ENCODE measurements at regions not wholly inside any gene's neighbourhood (a gene's known extent, or its start where the extent isn't known, plus 50 kb on each side); places are given as distances from the start of the nearest gene placed in this dataset.
A peak's percentile ranks its signal among the peaks of the same experiment; 100 is the strongest.
"Not testable (repeated sequence)": the region's sequence is repeated elsewhere in the genome, so short reads cannot be mapped to it uniquely, and the experiment has no call there.

DNA sequence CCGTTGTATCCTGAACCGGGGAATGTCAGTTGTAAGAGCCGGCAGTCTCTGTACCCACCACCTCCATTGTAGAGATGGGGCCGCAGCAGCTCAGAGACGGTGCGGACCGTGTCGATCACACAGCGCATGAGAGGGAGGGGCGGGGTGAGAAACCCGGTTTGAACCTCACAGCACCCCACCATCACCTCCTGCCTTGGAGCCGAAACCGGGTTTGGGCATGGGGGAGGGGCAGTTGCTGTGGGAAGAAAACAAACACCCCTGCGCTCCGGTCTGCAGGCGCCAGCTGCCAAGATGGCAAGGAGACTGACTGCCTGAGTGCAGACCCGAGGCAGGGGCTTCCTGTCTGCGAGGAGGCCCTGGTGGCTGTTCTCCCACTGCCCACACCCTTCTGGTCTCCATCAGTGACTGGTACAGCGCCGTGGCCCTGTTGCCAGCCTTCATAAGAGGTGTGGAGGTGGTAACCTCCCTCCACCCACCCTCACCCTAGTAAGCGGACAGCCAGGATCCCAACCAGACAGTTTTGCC is 69.2 kb upstream of the SSBP3 start:
- DNase-seq (ENCODE audit: low read depth in 4 of 4, low spot score in 2 of 4), result no peak

DNA sequence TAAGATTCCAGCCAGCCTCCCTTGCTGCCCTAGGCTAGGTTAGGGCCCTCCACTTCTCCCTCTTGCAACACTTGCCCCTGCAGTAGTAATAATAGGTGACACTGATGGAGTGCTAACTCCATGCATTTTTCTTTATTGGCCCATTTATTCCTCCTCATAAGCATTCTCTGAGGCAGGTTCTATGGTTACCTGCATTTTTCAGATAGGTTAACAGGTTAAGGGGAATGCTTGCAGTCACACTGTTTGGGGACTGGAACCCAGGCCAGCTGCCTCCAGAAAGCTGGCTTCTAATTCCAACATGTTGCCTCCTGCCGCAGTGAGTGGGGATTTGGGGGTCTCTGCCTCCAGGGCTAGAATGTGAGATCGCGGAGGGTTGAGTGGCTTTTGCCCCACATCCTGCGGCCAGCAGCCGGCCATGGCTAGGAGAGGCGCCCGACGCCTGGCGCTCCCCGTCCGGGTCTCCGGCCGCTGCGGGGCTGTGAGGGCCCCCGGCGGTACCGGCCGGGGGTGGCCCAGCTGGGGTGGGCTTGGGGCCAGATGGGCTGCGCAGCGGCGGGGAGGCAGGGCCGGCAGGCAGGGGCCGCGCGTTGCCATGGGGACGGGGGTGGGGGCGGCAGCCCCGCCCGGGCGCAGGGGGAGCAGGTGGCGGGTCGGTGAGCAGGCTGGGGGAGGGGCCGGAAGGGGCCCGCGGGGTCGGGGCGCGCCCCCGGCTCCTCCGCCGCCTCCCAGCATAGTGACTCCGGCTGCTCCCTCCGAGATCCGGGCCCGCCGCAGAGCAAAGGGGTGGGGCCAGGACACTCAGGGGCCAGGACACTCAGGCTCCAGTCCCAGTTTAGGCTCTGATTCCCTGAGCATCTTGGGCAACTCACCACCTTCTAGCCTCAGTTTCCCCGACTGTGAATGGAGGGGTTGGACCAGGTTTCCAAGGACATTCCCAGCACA is 68.4 kb upstream of the SSBP3 start:
- no peak for DNase-seq (ENCODE audit: low read depth in 4 of 4, low spot score in 2 of 4)

DNA sequence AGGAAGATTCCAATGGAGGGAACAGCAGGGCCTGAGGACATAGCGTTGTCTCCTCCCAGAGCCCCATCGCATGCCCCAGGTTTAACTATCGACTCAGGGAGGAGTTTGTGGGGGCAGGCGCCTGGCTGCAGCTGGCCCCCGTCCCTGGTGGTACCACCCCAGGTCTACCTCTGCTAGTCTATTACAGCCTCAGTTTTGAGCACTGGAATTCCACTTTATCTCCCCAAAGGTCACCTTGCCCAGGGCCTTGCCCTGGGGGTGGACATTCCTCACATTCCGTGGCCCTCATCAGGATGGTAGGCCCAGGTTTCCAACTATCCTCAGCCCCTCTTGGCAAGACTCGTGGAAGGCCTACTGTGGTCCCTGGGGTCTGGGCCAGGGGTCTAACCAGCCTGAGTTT is 65.4 kb upstream of the SSBP3 start:
- no peak for DNase-seq (ENCODE audit: low read depth in 4 of 4, low spot score in 2 of 4)

DNA sequence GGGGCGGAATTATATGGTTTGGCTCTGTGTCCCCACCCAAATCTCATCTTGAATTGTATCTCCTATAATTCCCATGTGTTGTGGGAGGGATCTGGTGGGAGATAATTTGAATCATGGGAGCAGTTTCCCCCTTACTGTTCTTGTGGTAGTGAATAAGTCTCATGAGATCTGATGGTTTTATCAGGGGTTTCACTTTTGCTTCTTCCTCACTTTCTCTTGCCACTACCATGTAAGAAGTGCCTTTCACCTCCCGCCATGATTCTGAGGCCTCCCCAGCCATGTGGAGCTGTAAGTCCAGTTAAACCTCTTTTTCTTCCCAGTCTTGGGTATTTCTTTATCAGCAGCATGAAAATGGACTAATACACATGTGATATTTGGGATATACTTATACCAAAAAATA is 63.2 kb upstream of the SSBP3 start:
- not testable (repeated sequence) for DNase-seq (ENCODE audit: low read depth in 4 of 4, low spot score in 2 of 4)

DNA sequence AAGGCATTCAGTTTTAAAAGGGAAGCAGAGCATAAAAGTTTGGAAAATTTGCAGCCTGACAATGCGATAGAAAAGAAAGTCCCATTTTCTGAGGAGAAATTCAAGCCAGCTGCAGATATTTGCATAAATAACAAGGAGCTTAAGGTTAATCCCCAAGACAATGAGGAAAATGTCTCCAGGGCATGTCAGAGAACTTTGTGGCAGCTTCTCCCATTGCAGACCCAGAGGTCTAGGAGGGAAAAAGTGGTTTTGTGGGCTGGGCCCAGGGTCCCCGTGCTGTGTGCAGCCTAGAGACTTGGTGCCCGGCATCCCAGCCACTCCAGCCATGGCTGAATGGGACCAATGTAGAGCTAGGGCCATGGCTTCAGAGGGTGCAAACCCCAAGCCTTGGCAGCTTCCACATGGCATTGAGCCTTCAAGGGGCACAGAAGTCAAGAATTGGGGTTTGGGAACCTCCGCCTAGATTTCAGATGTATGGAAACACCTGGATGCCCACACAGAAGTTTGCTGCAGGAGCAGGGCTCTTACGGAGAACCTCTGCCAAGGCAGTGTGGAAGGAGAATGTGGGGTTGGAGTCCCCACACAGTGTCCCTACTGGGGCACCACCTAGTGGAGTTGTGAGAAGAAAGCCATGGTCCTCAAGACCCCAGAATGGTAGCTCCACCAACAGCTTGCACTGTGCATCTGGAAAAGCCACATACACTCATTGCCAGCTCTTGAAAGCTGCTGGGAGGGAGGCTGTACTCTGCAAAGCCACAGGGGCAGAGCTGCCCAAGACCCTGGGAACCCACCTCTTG is 62.3 kb upstream of the SSBP3 start:
- not testable (repeated sequence) for DNase-seq (ENCODE audit: low read depth in 4 of 4, low spot score in 2 of 4)

DNA sequence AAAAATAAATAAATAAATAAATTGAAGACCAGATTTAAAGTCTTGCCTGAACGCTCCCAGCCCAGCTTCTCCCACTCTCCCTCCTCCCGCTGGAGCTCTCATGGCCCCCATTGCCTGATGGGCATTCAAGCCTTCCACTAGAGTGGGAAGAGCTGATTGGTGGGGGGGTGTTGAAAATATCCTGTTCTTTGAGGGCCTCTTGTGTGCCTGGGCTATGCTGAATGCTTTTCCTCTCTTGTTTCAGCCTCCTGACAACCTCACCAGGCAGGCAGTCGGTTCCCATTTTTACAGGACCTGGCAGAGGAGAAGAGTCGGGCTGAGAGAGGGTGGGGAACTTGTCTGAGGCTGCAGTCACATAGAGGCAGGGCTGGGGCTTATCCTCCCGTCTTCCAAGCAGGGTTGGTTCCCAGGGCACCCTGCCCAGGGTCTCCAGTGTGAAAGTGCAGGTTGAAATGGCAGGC is 59.2 kb upstream of the SSBP3 start:
- DNase-seq (ENCODE audit: low read depth in 4 of 4, low spot score in 2 of 4), result no peak

DNA sequence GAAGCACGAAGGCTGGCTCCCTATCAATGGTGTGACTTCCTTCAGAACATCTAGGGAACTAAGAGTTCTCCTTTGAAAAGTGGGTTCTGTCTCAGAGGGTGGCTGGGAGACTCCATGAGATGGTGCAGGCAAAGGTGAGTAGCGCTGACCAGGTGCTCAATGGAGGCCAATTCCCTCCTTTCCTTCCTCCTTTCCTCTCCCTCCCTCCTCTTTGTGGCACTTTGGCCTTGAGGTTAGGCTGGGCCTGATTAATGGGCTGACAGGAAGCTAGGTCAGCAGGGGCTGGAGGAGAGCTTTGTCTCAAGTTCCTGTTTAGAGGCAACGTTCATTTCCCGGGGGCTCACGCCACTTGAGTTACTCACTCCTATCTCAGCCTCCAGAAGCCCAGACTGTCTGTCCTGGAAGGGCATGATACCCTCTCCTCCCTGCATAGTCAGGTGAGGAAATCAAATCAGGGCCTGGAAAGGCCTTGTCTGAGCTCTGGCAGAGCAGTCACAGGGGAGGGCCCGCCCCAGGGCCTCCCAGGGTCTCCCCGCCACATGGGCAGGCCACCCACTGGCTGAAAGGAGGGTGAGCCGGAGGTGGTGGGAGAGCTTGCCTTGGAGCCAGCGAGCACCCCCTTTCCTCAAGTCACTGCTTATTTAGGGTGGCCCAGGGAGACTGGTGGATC is 58.4 kb upstream of the SSBP3 start:
- no peak for DNase-seq (ENCODE audit: low read depth in 4 of 4, low spot score in 2 of 4)

DNA sequence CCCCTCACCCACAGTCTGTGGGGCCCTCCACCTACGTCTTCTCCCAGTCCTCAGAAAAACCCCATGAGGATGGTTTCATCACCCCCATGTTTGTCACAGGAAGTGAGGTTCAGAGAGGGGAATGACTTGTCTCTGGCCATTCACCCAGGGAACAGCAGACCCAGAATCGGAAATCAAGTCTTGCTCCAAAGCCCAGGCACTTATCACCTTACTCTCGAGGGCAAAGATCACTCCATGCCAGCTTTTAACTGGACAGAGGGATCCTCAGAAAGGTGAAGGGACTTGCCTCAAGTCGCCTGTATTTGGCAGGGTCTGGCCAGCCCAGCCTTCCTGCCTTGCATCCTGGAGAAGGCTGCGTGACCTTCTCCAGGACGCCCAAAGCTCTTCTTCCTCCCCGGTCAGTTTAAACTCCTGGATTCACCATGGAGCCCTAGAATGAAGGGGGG is 57.9 kb upstream of the SSBP3 start:
- DNase-seq (ENCODE audit: low read depth in 4 of 4, low spot score in 2 of 4), result no peak

DNA sequence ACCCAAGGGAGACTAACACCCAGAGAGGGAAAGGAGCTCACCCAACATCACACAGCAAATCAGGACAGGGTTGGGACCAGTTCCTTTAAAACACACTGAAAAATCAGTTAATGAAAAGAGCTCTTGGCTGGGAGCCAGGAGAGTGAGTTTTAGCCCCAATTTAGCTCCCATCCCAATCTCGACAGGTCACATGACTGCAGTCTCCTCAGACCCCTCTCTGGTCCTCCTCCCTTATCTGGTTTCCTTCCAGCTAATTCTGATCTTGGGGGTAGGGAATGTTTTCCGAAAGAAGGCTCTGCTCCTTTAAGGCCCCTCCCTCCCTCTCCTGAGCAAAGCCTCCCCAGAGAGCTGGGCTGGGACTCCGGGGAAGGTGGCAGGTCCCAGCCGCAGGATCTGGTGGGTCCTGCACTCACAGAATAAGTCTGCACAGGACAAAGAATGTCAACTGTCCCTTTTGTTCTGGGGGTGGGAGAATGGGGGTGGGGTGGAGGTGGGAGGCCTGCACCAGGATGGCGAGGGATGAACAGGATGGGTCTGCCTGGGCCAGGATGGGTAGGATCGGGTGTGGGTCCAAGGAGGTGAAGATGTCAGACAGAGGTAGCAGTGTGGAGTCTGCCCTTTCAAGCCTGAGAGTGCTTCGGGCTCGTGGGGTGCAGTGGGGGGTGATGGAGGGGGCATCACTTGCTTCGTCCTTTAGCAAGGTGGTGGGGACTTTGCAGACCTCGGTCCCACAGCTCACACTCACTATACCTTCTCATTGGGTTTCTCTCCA is 57.3 kb upstream of the SSBP3 start:
- DNase-seq (ENCODE audit: low read depth in 4 of 4, low spot score in 2 of 4), result no peak

DNA sequence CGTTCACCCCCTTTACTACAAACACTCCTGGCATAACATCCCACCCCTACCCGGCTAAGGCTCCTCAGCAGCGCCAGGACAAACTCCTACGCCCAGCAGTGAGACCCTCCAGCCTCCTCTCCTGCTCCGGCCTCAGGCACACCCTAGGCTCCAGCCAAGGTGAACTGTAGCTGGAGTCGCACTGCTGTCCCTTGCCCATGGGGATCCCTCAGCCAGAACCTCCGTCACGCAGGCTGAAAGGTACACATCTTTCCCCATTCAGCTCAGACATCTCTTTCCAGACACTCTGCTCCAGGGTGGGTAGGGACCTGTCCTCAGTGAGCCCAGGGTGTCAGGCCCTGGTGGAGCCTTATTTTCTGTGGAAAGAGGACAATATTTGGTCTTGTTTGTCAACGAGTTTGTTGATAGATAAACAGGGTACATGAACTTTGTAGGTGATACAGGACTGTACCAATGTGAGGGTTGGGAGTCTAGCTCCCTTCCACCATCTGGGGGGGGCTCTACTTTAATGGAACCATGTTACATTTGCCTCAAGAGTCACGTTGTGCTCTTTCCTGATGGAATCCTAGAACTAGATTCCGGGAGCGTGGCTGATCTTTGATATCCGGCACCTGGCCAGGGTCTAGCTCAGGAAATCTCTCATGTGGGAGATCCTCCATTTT is 56.5 kb upstream of the SSBP3 start:
- no peak for DNase-seq (ENCODE audit: low read depth in 4 of 4, low spot score in 2 of 4)

DNA sequence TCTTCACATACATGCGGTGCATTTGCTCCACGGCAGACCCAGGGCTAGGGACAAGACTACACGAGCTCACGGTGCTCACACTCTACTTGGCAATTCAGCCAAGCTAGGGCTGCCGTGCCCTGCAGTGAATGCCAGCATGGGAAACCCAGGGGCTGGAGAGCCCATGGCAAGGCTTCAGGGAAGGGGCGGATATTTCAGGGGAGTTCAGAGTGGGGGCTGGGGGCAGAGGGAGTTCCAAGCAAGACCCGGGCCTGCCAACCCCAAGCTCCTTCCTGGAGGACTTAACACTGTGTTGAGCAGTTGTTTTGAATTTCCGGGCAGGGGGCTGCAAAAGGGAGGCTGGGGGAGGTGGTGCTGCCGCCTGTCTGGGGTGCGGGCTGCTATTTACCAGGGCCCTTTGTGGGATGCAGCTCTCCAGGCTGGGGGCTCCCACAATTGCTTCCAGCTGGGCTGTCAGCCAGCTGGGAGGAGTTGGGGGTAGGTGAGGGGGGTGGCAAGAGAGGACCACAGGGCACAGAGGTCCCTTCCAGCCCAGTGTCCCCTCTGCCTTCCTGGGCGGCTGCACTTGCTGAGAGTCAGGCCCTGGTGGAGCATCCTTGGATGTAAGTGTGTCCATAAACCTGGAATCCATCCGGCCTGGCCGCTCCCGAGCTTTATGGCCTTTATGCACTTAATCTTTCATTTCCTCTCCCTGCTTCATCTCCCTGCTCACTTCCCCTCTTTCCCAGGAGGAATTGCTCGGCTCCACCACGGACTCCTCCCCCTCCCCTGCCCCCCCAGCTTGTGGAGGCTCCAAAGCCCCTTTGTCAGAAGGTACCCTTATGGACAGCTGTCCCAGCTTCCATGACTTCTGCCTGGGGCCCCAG is 55.8 kb upstream of the SSBP3 start:
- no peak for DNase-seq (ENCODE audit: low read depth in 4 of 4, low spot score in 2 of 4)

DNA sequence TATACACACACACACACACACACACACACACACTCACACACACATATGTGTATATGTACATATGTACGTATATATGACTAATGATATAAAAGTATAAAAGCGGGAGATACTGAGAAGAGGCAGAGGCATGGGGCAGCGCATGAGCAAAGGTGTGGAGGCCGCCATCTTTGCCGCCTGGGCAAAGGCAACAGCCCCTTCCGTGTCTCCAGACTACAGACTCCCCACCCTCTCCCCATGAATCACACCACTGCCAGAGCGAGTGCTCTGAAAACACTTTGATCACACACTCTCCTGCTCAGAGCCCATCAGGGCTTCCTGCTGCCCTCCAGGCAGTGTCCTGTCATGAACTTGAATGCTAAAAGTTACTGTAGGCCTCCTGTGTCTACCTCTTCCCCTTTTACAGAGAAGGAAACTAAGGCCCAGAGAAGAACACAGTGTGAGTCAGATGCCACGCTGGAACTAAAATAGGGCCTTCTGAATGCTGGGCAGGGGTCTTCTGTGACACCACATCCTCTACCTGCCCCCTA is 54.7 kb upstream of the SSBP3 start:
- DNase-seq (ENCODE audit: low read depth in 4 of 4, low spot score in 2 of 4), result no peak

DNA sequence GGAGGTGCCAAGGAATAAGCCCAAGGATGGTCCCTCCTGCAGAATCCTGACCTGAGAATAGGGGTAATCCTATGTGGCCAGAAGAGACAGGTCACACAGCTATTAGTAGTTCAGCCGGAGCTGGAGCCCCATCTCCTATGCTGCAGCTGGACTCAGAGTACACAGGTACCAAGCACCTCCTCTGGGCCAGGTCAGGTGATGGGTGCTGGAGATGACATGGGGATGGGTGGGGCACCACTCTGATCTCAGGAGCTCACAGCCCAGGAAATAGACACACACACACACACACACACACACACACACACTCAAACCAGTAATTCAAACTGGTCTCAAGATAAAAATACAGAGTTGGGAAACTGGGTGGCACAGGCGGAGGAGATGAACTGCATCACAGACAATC is 54.2 kb upstream of the SSBP3 start:
- DNase-seq (ENCODE audit: low read depth in 4 of 4, low spot score in 2 of 4), result no peak

DNA sequence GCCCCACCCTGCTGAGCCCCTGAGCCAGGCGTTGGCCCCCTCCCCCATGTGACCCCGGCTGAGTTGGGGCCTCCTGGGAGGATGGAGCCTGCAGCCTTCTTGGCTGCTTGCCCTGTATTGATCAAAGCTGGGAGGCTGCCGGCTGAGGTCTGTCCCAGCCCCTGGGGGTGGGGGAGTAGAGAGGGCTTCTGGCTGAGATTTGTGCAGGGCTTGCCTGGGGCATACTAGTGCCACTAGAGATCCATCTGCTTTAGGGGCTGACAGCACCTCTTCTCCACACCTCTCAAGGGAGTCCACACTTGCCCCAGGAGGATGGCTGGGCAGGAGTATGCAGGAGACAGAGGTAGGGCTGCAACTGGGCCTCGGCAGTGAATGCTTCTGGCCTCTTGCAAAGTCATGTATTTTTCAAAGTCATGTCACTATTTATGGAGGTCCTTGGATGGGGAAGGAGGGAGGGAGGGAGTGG is 53.6 kb upstream of the SSBP3 start:
- peak in 1 of 4 donors; percentile 46 for DNase-seq (ENCODE audit: low read depth in 4 of 4, low spot score in 2 of 4)

DNA sequence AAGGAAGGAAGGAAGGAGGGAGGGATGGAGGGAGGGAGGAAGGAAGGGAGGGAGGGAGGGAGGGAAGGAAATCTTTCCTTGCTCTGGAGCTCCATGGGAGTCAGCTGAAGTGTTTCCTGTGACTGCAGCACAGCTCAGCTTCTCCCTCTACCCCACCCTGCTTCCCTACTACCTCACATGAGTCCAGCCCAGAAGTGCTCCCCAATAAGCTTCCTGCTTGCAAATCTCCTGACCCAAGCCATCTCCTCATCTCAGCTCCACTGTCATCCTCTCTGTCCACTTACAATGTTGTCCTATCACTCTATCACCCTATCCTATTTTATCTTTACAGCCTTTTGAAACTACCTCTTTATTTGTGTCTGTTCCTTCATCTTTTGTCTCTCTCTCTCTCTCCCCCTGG is 52.9 kb upstream of the SSBP3 start:
- no peak for DNase-seq (ENCODE audit: low read depth in 4 of 4, low spot score in 2 of 4)

DNA sequence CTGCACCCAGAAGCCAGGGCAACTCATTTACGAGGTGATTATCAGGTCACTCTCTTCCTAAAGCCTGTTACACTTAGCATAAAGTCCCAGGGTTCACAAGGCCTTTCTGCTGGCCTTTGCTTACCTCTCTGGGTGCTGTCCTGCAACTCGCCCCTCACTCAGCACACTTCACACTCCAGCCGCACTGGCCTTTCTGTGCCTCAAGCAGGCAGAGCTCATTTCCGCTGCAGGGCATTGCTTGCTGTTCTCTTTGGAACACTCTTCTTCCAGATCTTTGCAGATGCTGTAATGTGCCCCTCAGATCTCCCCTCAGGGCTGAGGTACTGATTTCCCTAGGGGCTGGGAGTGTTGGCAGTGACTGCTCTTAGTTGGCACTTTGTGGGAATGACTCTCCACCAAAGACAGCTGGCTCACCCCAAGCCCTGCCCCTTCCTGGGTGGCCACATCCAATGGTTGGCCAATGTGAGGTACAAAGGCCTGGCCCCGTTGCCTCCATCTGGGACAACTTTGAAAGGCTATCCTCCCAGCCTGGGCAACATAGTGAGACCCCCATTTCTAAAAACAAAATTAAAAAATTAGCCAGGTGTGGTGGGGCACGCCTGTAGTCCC is 50.8 kb upstream of the SSBP3 start:
- DNase-seq (ENCODE audit: low read depth in 4 of 4, low spot score in 2 of 4), result no peak

DNA sequence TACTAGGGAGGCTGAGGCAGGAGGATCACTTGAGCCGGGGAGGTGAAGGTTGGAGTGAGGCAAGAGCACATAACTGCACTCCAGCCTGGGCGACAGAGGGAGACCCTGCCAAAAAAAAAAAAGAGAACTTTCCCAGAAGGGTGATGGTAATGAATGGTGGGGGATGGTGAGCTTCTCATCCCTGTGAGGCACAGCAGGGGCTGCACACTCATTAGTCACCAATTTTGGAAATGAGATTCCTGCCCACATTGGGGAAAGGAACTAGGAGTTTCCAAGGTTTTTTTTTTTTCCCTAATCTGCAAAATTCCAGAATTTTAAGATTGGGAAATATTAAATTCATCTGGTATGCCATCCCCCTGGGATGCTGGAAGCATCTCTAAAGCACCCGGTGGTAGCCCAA is 50.2 kb upstream of the SSBP3 start:
- DNase-seq (ENCODE audit: low read depth in 4 of 4, low spot score in 2 of 4), result no peak
